ENCODE measurements at regions not wholly inside any gene's neighbourhood (a gene's known extent, or its start where the extent isn't known, plus 50 kb on each side); places are given as distances from the start of the nearest gene placed in this dataset.
"Not testable (repeated sequence)": the region's sequence is repeated elsewhere in the genome, so short reads cannot be mapped to it uniquely, and the experiment has no call there.

DNA sequence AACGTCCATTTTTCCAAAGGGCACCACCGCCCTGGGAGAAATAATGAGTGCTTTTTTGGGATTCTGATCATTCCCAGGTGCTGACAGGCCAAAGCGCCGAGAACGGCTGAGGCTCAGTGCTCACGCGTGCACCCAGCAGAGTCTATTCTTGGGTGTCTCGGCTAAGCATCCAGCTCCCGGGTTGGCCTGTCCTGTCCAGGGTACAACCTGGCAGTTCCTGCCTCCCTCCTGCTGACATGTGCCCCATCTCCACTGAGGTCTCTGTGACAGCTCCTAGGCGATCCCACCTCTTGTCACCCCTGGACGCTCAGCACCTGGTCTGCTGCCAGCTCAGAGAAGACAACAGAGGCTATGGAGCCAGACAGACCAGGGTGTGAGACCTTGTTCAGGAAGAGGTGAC, 684.5 kb downstream of the PTPRU start:
- 71 to 76% methylated on average over 11 of the region's 11 CpGs for WGBS, 2 donors
- no peak for ATAC-seq (ENCODE audit: insufficient read depth, low FRiP score)
- TF ChIP-seq, protein P1, sequence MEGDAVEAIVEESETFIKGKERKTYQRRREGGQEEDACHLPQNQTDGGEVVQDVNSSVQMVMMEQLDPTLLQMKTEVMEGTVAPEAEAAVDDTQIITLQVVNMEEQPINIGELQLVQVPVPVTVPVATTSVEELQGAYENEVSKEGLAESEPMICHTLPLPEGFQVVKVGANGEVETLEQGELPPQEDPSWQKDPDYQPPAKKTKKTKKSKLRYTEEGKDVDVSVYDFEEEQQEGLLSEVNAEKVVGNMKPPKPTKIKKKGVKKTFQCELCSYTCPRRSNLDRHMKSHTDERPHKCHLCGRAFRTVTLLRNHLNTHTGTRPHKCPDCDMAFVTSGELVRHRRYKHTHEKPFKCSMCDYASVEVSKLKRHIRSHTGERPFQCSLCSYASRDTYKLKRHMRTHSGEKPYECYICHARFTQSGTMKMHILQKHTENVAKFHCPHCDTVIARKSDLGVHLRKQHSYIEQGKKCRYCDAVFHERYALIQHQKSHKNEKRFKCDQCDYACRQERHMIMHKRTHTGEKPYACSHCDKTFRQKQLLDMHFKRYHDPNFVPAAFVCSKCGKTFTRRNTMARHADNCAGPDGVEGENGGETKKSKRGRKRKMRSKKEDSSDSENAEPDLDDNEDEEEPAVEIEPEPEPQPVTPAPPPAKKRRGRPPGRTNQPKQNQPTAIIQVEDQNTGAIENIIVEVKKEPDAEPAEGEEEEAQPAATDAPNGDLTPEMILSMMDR (IDR thresholded peaks at IDR 0.05; ENCODE audit: control extremely low read depth, extremely low read depth) = no peak

DNA sequence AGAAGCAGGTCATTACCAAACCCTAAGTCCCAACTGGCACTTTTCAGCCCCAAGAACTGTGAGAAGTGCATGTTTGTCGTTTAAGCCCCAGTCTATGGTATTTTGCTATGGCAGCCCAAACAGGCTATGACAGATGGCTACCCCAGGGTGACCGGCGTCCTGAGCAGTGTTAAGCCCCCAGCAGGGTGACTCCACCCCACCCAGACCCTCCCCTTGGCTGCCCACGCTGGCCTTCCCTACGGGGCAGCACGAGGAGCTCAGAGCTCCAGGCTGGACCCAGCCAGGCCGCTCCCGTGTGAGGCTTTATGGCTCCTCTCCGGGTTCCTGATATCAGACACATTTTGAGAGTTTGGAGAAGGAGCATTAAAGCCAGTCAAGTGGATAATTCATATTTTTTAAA, 684.0 kb downstream of the PTPRU start:
- no peak for DNase-seq

More for the DNA sequence above, 684.5 kb downstream of the PTPRU start:
- DNase-seq = no peak
- Histone ChIP-seq H3K4me3 (no peak overlapping the region), H3K9ac (ENCODE audit: insufficient read depth in 1 of 2, low read length in 2 of 2) (no peak overlapping the region), H3K27me3 (ENCODE audit: control insufficient read depth in 3 of 3, insufficient read depth in 3 of 3, low read length in 2 of 3) (no peaks in the 10 kb centered on the region), H3K36me3 (ENCODE audit: control insufficient read depth in 4 of 4, insufficient read depth in 4 of 4, low read length in 4 of 4) (no peaks in the 10 kb centered on the region), H3K27ac (ENCODE audit: low read depth in 1 of 2, low read length in 1 of 2) (no peak overlapping the region), H3K9me3 (ENCODE audit: control insufficient read depth in 4 of 4, insufficient read depth in 3 of 4, low read length in 3 of 4) (peaks cover 0 to 2% (median 0%) of the 10 kb centered on the region in 4 donors), H3K4me1 (ENCODE audit: control insufficient read depth in 5 of 5, insufficient read depth in 5 of 5, low read length in 5 of 5) (no peaks in the 10 kb centered on the region)

DNA sequence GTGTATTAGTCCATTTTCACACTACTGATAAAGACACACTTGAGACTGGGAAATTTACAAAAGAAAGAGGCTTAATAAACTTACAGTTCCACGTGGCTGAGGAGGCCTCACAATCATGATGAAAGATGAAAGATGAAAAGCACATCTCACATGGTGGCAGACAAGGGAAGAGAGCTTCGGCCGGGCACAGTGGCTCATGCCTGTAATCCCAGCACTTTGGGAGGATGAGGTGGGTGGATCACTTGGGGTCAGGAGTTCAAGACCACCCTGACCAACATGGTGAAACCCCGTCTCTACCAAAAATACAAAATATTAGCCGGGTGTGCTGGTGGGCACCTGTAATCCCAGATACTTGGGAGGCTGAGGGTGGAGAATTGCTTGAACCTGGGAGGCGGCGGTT, 682.7 kb downstream of the PTPRU start:
- not testable (repeated sequence) for H3K9ac ChIP-seq (ENCODE audit: insufficient read depth in 1 of 2, low read length in 2 of 2); H3K27me3 ChIP-seq (ENCODE audit: control insufficient read depth in 3 of 3, insufficient read depth in 3 of 3, low read length in 2 of 3); H3K4me1 ChIP-seq (ENCODE audit: control insufficient read depth in 5 of 5, insufficient read depth in 5 of 5, low read length in 5 of 5); DNase-seq; ATAC-seq (ENCODE audit: insufficient read depth, low FRiP score); H3K4me3 ChIP-seq; H3K9me3 ChIP-seq (ENCODE audit: control insufficient read depth in 4 of 4, insufficient read depth in 3 of 4, low read length in 3 of 4); H3K27ac ChIP-seq (ENCODE audit: low read depth in 1 of 2, low read length in 1 of 2); H3K36me3 ChIP-seq (ENCODE audit: control insufficient read depth in 4 of 4, insufficient read depth in 4 of 4, low read length in 4 of 4)
- WGBS, 2 donors = 82 to 93% methylated on average over 7 of the region's 7 CpGs

More for the DNA sequence above, 684.0 kb downstream of the PTPRU start:
- WGBS, 2 donors = 67 to 85% methylated on average over 9 of the region's 9 CpGs
- Histone ChIP-seq H3K27ac (ENCODE audit: low read depth in 1 of 2, low read length in 1 of 2) (no peak overlapping the region), H3K27me3 (ENCODE audit: control insufficient read depth in 3 of 3, insufficient read depth in 3 of 3, low read length in 2 of 3) (no peaks in the 10 kb centered on the region), H3K9ac (ENCODE audit: insufficient read depth in 1 of 2, low read length in 2 of 2) (no peak overlapping the region), H3K4me1 (ENCODE audit: control insufficient read depth in 5 of 5, insufficient read depth in 5 of 5, low read length in 5 of 5) (no peaks in the 10 kb centered on the region), H3K4me3 (no peak overlapping the region), H3K36me3 (ENCODE audit: control insufficient read depth in 4 of 4, insufficient read depth in 4 of 4, low read length in 4 of 4) (no peaks in the 10 kb centered on the region), H3K9me3 (ENCODE audit: control insufficient read depth in 4 of 4, insufficient read depth in 3 of 4, low read length in 3 of 4) (peaks cover 0 to 2% (median 0%) of the 10 kb centered on the region in 4 donors)
- ATAC-seq (ENCODE audit: insufficient read depth, low FRiP score) = no peak
- TF ChIP-seq, protein P1 (IDR thresholded peaks at IDR 0.05; ENCODE audit: control extremely low read depth, extremely low read depth) = no peak

DNA sequence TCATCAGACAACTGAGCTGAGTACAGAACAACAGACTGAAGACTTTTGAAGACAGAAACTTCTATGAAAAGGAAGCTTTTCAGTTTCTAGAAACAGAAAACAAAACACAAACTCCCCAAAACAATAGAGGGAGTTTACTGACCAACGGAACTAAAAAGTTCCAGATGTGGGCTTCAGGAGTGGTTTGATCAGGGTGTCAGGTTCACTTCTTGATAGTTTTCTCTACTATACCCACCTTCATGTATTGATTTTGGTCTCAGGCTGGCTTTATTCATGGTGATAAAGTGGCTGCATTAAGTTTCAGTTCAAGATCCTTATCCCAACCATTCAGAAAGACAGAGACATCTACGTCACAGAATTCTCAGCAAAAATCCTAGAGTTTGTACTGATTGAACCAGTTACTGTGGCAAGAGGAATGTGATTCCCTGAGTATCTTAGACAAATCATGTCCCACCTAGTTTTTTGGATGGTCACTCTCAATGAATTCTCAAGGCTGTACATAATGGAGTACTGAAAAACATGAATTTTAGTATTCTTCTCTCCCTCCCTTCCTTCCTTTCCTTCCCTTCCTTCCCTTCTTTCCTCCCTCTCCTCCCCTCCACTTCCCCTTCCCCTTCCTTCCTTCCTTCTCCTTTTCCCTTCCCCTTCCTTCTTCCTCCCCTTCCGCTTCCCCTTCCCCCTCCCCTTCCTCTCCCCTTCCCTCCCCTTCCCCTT, 680.5 kb downstream of the PTPRU start:
- Histone ChIP-seq H3K4me1 (ENCODE audit: control insufficient read depth in 5 of 5, insufficient read depth in 5 of 5, low read length in 5 of 5) (no peaks in the 10 kb centered on the region), H3K9me3 (ENCODE audit: control insufficient read depth in 4 of 4, insufficient read depth in 3 of 4, low read length in 3 of 4) (peaks cover 0 to 5% (median 0%) of the 10 kb centered on the region in 4 donors), H3K9ac (ENCODE audit: insufficient read depth in 1 of 2, low read length in 2 of 2) (no peak overlapping the region), H3K36me3 (ENCODE audit: control insufficient read depth in 4 of 4, insufficient read depth in 4 of 4, low read length in 4 of 4) (no peaks in the 10 kb centered on the region), H3K27ac (ENCODE audit: low read depth in 1 of 2, low read length in 1 of 2) (no peak overlapping the region), H3K4me3 (no peak overlapping the region), H3K27me3 (ENCODE audit: control insufficient read depth in 3 of 3, insufficient read depth in 3 of 3, low read length in 2 of 3) (peaks cover 0 to 3% (median 0%) of the 10 kb centered on the region in 3 donors)
- TF ChIP-seq, protein P1 (IDR thresholded peaks at IDR 0.05; ENCODE audit: control extremely low read depth, extremely low read depth) = no peak
- no peak for DNase-seq
- ATAC-seq (ENCODE audit: insufficient read depth, low FRiP score) = no peak
- WGBS, 2 donors = 83 to 84% methylated on average over 3 of the region's 3 CpGs
